H1 (cell line): ENCODE measurements at regions not wholly inside any gene's neighbourhood (a gene's known extent, or its start where the extent isn't known, plus 50 kb on each side); places are given as distances from the start of the nearest gene placed in this dataset.

Experiments used
- CTCF ChIA-PET: fragments of 300-600 bp; sonication (Branson Sonifier 250); formaldehyde crosslinking; loops from one replicate; lab custom pipeline; 2021; ENCODE audit not compliant: partially characterized antibody; lab: Charles Lee
- POLR2A ChIA-PET: fragments of 300-600 bp; sonication (Branson Sonifier 250); formaldehyde crosslinking; loops from one replicate; lab custom pipeline; 2021; ENCODE audit warnings: inconsistent platforms; ENCODE audit not compliant: partially characterized antibody; lab: Charles Lee
- DNase-seq, 2 experiments: peaks; one replicate each; pipeline versions ENCODE4 v3.0.0 to v3.0.0-alpha.2; 2010 to 2022; ENCODE audit warnings: low spot score in 2 of 2, low read depth in 1 of 2, mixed read lengths in 1 of 2
- FAIRE-seq: peaks from 2 replicates; lab custom pipeline; 2011; peaks lifted over from hg19 to GRCh38; lab: Jason Lieb, UNC
- H2AFZ ChIP-seq: 2 replicates; pipeline ENCODE4 v1.8.1; 2012; ENCODE audit warnings: low read length, inconsistent platforms
- H2AK5ac ChIP-seq: 2 replicates; pipeline ENCODE4 v1.6.1; 2013; ENCODE audit warnings: low read depth, low read length
- H2BK120ac ChIP-seq: replicated peaks from 2 replicates; pipeline ENCODE3; 2013; ENCODE audit warnings: low read depth, low read length, inconsistent platforms
- H2BK12ac ChIP-seq: 2 replicates; pipeline ENCODE4 v1.6.1; 2013; ENCODE audit warnings: low read depth, low read length
- H2BK15ac ChIP-seq: 2 replicates; pipeline ENCODE4 v1.6.1; 2013; ENCODE audit warnings: low read length
- H2BK20ac ChIP-seq: 2 replicates; pipeline ENCODE4 v1.6.1; 2013; ENCODE audit warnings: low read length
- H2BK5ac ChIP-seq: 2 replicates; pipeline ENCODE4 v1.6.1; 2013; ENCODE audit warnings: low read depth, low read length
- H3K14ac ChIP-seq: 2 replicates; pipeline ENCODE4 v1.6.1; 2013; ENCODE audit warnings: inconsistent platforms; ENCODE audit not compliant: insufficient read length
- H3K18ac ChIP-seq: 2 replicates; pipeline ENCODE4 v1.6.1; 2013; ENCODE audit warnings: low read length; ENCODE audit errors: extremely low read depth
- H3K23ac ChIP-seq: 2 replicates; pipeline ENCODE4 v1.6.1; 2013; ENCODE audit warnings: inconsistent platforms; ENCODE audit not compliant: insufficient read length
- H3K23me2 ChIP-seq: 2 replicates; pipeline ENCODE4 v1.6.1; 2013; ENCODE audit warnings: low read depth, low read length
- H3K27ac ChIP-seq: 2 replicates; pipeline ENCODE4 v1.6.1; 2011; ENCODE audit warnings: low read depth, low read length, inconsistent platforms
- H3K27me3 ChIP-seq, 4 experiments: replicated peaks in 1 of 4; 1 replicate in 1 of 4; 2 replicates in 3 of 4; pipeline versions ENCODE4 v1.6.1 to v1.8.1; 2011 to 2013; ENCODE audit warnings: low read length in 3 of 4, mild to moderate bottlenecking in 3 of 4, inconsistent platforms in 2 of 4, mixed read lengths in 2 of 4, moderate library complexity in 1 of 4; ENCODE audit not compliant: control insufficient read depth in 3 of 4, insufficient read depth in 3 of 4; ENCODE audit errors: extremely low read depth in 1 of 4
- H3K36me3 ChIP-seq, 4 experiments: 2 replicates each; pipeline versions ENCODE4 v1.6.1 to v1.8.1; 2011 to 2013; ENCODE audit warnings: mild to moderate bottlenecking in 4 of 4, low read length in 3 of 4, moderate library complexity in 2 of 4, control low read depth in 1 of 4, inconsistent platforms in 1 of 4; ENCODE audit not compliant: insufficient read depth in 4 of 4, control insufficient read depth in 2 of 4
- H3K4ac ChIP-seq: replicated peaks from 2 replicates; pipeline ENCODE3; 2013; ENCODE audit warnings: low read length, low read depth, mixed read lengths, inconsistent platforms; ENCODE audit not compliant: insufficient read length
- H3K4me1 ChIP-seq, 4 experiments: replicated peaks in 1 of 4; 1 replicate in 1 of 4; 2 replicates in 3 of 4; pipeline versions ENCODE4 v1.6.1 to v1.8.1; 2011 to 2013; ENCODE audit warnings: low read length in 3 of 4, inconsistent platforms in 2 of 4, mixed read lengths in 1 of 4; ENCODE audit not compliant: insufficient read depth in 4 of 4, control insufficient read depth in 3 of 4
- H3K4me2 ChIP-seq, 2 experiments: 2 replicates each; pipeline versions ENCODE4 v1.6.1 to v1.8.1; 2011 to 2013; ENCODE audit warnings: low read depth in 2 of 2, low read length in 2 of 2, control low read depth in 1 of 2, inconsistent platforms in 1 of 2, mild to moderate bottlenecking in 1 of 2; ENCODE audit not compliant: insufficient read depth in 1 of 2
- H3K4me3 ChIP-seq, 4 experiments: fragments of 200-600, 300-600 bp in 1 of 4; sonication (generic), shearing (Covaris generic), sonication (Bioruptor Twin) in 1 of 4; 2 replicates each; pipeline versions ENCODE4 v1.5.1 to v1.8.1; 2011 to 2016; ENCODE audit warnings: low read length in 4 of 4, low read depth in 3 of 4, control low read depth in 2 of 4, inconsistent platforms in 2 of 4, mild to moderate bottlenecking in 2 of 4, mixed read lengths in 1 of 4, moderate library complexity in 1 of 4; ENCODE audit not compliant: insufficient read depth in 2 of 4; ENCODE audit errors: extremely low read depth in 1 of 4
- H3K56ac ChIP-seq: replicated peaks from 2 replicates; pipeline ENCODE3; 2013; ENCODE audit warnings: low read depth, mild to moderate bottlenecking, mixed read lengths, low read length, inconsistent platforms; ENCODE audit not compliant: insufficient read length
- H3K79me1 ChIP-seq: 2 replicates; pipeline ENCODE4 v1.6.1; 2013; ENCODE audit warnings: low read depth, low read length, control low read depth
- H3K79me2 ChIP-seq, 2 experiments: 2 replicates each; pipeline versions ENCODE4 v1.6.1 to v1.8.1; 2012 to 2013; ENCODE audit warnings: low read length in 2 of 2, mild to moderate bottlenecking in 2 of 2, inconsistent platforms in 1 of 2; ENCODE audit not compliant: insufficient read depth in 2 of 2, control insufficient read depth in 1 of 2
- H3K9ac ChIP-seq, 4 experiments: replicated peaks in 1 of 4; 1 replicate in 1 of 4; 2 replicates in 3 of 4; pipeline versions ENCODE4 v1.6.1 to v1.8.1; 2011 to 2013; ENCODE audit warnings: low read depth in 3 of 4, low read length in 3 of 4, control low read depth in 2 of 4, mild to moderate bottlenecking in 2 of 4, moderate library complexity in 2 of 4, inconsistent platforms in 1 of 4; ENCODE audit errors: extremely low read depth in 1 of 4
- H3K9me3 ChIP-seq, 2 experiments: 2 replicates each; pipeline versions ENCODE4 v1.6.1 to v1.8.1; 2012 to 2013; ENCODE audit warnings: mild to moderate bottlenecking in 2 of 2, moderate library complexity in 2 of 2, control low read depth in 1 of 2, inconsistent platforms in 1 of 2, low read depth in 1 of 2, low read length in 1 of 2, mixed read lengths in 1 of 2; ENCODE audit not compliant: insufficient read depth in 2 of 2
- H4K20me1 ChIP-seq, 2 experiments: replicated peaks in 1 of 2; 2 replicates each; pipeline versions ENCODE3 to v1.8.1; 2011 to 2013; ENCODE audit warnings: inconsistent platforms in 2 of 2, low read length in 2 of 2, mild to moderate bottlenecking in 1 of 2; ENCODE audit not compliant: insufficient read depth in 2 of 2, control insufficient read depth in 1 of 2
- H4K5ac ChIP-seq: 2 replicates; pipeline ENCODE4 v1.6.1; 2013; ENCODE audit warnings: low read length, low read depth, mixed read lengths, inconsistent platforms; ENCODE audit not compliant: insufficient read length
- H4K8ac ChIP-seq: 2 replicates; pipeline ENCODE4 v1.8.0; 2013; ENCODE audit warnings: mild to moderate bottlenecking, moderate library complexity, low read length, inconsistent platforms; ENCODE audit not compliant: insufficient read depth; ENCODE audit errors: extremely low read depth
- H4K91ac ChIP-seq: replicated peaks from 2 replicates; pipeline ENCODE3; 2013; ENCODE audit warnings: low read length, mixed read lengths, inconsistent platforms; ENCODE audit not compliant: insufficient read length
- CBX5 ChIP-seq: fragments of 300-800, 300-1000 bp; sonication (generic); IDR thresholded peaks from 2 replicates; pipeline ENCODE4 v1.7.1; 2016; ENCODE audit warnings: antibody characterized with exemption, low read length, low read depth
- HDAC6 ChIP-seq: IDR thresholded peaks from one replicate; pipeline ENCODE4 v1.7.1; 2012; ENCODE audit warnings: low read depth, mild to moderate bottlenecking, inconsistent platforms, low read length, moderate library complexity
- KDM5A ChIP-seq: fragments of 200-600 bp; IDR thresholded peaks from 2 replicates; pipeline ENCODE4 v1.7.1; 2012; ENCODE audit warnings: mild to moderate bottlenecking, low read length, inconsistent platforms, mixed read lengths
- NRF1 ChIP-seq: IDR thresholded peaks from 2 replicates; pipeline ENCODE4 v1.6.1; 2011; ENCODE audit warnings: mild to moderate bottlenecking, low read depth, low read length, improper control_type of control experiment
- SP2 ChIP-seq: IDR thresholded peaks from 2 replicates; pipeline ENCODE4 v1.6.1; 2012; ENCODE audit warnings: mild to moderate bottlenecking, low read length, inconsistent platforms
- WGBS, 2 experiments: shearing (Covaris generic) in 1 of 2; methylation state at CpG; one replicate each; pipeline versions ENCODE4 v1.1.6 to v1.1.7; 2013 to 2015; ENCODE audit warnings: low lambda C conversion rate in 2 of 2, mixed read lengths in 2 of 2, inconsistent platforms in 1 of 2, low coverage in 1 of 2, missing lambda C conversion rate in 1 of 2; ENCODE audit not compliant: insufficient replicate concordance in 2 of 2, insufficient coverage in 1 of 2, insufficient read length in 1 of 2; ENCODE audit errors: extremely low coverage in 1 of 2, missing lambda C conversion rate in 1 of 2; 5-methylcytosine and 5-hydroxymethylcytosine counted together

- no peak overlapping the region for H3K27ac ChIP-seq
- no peaks in the 10 kb centered on the region for H3K79me2 ChIP-seq
- FAIRE-seq (no peak), DNase-seq (no peak)
- H3K9me3 ChIP-seq = no peaks in the 10 kb centered on the region
- no peaks in the 10 kb centered on the region for H3K36me3 ChIP-seq
- H3K9ac ChIP-seq = no peak overlapping the region
- H3K14ac ChIP-seq = no peak overlapping the region
- 93% methylated on average over 3 of the region's 4 CpGs; no CpG with 5 or more reads in 1 of the 2 experiments for WGBS, 2 experiments
- H3K56ac ChIP-seq = no peak overlapping the region
- H3K27me3 ChIP-seq = no peaks in the 10 kb centered on the region
- no peaks in the 10 kb centered on the region for H3K79me1 ChIP-seq
- H4K8ac ChIP-seq = no peak overlapping the region
- CTCF ChIA-PET = no interaction called here
- no peak overlapping the region for H4K91ac ChIP-seq
- H2BK15ac ChIP-seq = no peak overlapping the region
- H3K4me1 ChIP-seq = no peaks in the 10 kb centered on the region
- no peak overlapping the region for H3K4me3 ChIP-seq
- no peak overlapping the region for H2BK5ac ChIP-seq
- no peak overlapping the region for H3K4ac ChIP-seq
- no peak overlapping the region for H2BK120ac ChIP-seq
- no peak overlapping the region for H2AK5ac ChIP-seq
- no peaks in the 10 kb centered on the region for H3K23me2 ChIP-seq
- H2BK20ac ChIP-seq = no peak overlapping the region
- TF ChIP-seq HDAC6 (no peak), CBX5 (no peak), KDM5A (no peak), NRF1 (no peak), SP2 (no peak)
- H3K23ac ChIP-seq = no peak overlapping the region
- H3K4me2 ChIP-seq = no peak overlapping the region
- H2BK12ac ChIP-seq = no peak overlapping the region
- no peak overlapping the region for H2AFZ ChIP-seq
- no peak overlapping the region for H3K18ac ChIP-seq
- H4K5ac ChIP-seq = no peak overlapping the region
- H4K20me1 ChIP-seq = no peaks in the 10 kb centered on the region
- POLR2A ChIA-PET = no interaction called here
Measured at GRCh38 chr12:77767335-77767734, 63.4 kb upstream of the NAV3 start.
